Fibroblast of villous mesenchyme (primary cell): ENCODE measurements at regions not wholly inside any gene's neighbourhood (a gene's known extent, or its start where the extent isn't known, plus 50 kb on each side); places are given as distances from the start of the nearest gene placed in this dataset.

Experiments
- DNase-seq: peaks from one replicate; pipeline ENCODE4 v3.0.0-alpha.2; 2010; ENCODE audit warnings: low read depth
- H3K4me3 ChIP-seq: 2 replicates; pipeline ENCODE4 v1.5.1; 2011; ENCODE audit warnings: low read depth, mild to moderate bottlenecking, low read length
- CTCF ChIP-seq: IDR thresholded peaks from 2 replicates; pipeline ENCODE4 v1.5.1; 2012; ENCODE audit warnings: low read depth, mild to moderate bottlenecking, low read length; ENCODE audit not compliant: insufficient read depth

- no peak for TF ChIP-seq CTCF
- DNase-seq = no peak
- H3K4me3 ChIP-seq = no peak overlapping the region
Measured at GRCh38 chr1:81587426-81587825, 213.3 kb upstream of the ADGRL2 start.

GRCh38 chr1:81585371-81585770 is 215.4 kb upstream of the ADGRL2 start:
- DNase-seq = no peak
- TF ChIP-seq CTCF = no peak
- no peak overlapping the region for H3K4me3 ChIP-seq

GRCh38 chr1:81584398-81584797 is 216.3 kb upstream of the ADGRL2 start:
- DNase-seq = peak; percentile 28
- no peak for TF ChIP-seq CTCF
- no peak overlapping the region for H3K4me3 ChIP-seq

GRCh38 chr1:81583878-81584277 is 216.9 kb upstream of the ADGRL2 start:
- H3K4me3 ChIP-seq = no peak overlapping the region
- no peak for DNase-seq
- no peak for TF ChIP-seq CTCF

GRCh38 chr1:81582467-81582986 is 218.2 kb upstream of the ADGRL2 start:
- H3K4me3 ChIP-seq = no peak overlapping the region
- DNase-seq = no peak
- TF ChIP-seq CTCF = no peak

- no peak for TF ChIP-seq CTCF
- no peak for DNase-seq
- H3K4me3 ChIP-seq = no peak overlapping the region
Measured at GRCh38 chr1:81578867-81579266, 221.9 kb upstream of the ADGRL2 start.

- DNase-seq = no peak
- TF ChIP-seq CTCF = no peak
- no peak overlapping the region for H3K4me3 ChIP-seq
Measured at GRCh38 chr1:81577004-81577697, 223.6 kb upstream of the ADGRL2 start.
